ENCODE measurements at regions not wholly inside any gene's neighbourhood (a gene's known extent, or its start where the extent isn't known, plus 50 kb on each side); places are given as distances from the start of the nearest gene placed in this dataset.

- Mint-ChIP-seq H3K27me3 (ENCODE audit: low read depth) (no peaks in the 10 kb centered on the region), H3K36me3 (ENCODE audit: low read depth) (peaks cover 14% of the 10 kb centered on the region), H3K9me3 (peaks cover 21% of the 10 kb centered on the region), H3K4me1 (peaks cover 4% of the 10 kb centered on the region), H3K4me3 (no peak overlapping the region), H3K27ac (ENCODE audit: unreplicated experiment) (no peak overlapping the region)
- TF ChIP-seq, protein P1, sequence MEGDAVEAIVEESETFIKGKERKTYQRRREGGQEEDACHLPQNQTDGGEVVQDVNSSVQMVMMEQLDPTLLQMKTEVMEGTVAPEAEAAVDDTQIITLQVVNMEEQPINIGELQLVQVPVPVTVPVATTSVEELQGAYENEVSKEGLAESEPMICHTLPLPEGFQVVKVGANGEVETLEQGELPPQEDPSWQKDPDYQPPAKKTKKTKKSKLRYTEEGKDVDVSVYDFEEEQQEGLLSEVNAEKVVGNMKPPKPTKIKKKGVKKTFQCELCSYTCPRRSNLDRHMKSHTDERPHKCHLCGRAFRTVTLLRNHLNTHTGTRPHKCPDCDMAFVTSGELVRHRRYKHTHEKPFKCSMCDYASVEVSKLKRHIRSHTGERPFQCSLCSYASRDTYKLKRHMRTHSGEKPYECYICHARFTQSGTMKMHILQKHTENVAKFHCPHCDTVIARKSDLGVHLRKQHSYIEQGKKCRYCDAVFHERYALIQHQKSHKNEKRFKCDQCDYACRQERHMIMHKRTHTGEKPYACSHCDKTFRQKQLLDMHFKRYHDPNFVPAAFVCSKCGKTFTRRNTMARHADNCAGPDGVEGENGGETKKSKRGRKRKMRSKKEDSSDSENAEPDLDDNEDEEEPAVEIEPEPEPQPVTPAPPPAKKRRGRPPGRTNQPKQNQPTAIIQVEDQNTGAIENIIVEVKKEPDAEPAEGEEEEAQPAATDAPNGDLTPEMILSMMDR (conservative IDR thresholded peaks at IDR 0.05): no peak
- no peak for DNase-seq (ENCODE audit: low read depth, low spot score)
These were observed 269.7 kb upstream of the ZNF521 start for GRCh38 chr18:25621682-25622081.

DNA sequence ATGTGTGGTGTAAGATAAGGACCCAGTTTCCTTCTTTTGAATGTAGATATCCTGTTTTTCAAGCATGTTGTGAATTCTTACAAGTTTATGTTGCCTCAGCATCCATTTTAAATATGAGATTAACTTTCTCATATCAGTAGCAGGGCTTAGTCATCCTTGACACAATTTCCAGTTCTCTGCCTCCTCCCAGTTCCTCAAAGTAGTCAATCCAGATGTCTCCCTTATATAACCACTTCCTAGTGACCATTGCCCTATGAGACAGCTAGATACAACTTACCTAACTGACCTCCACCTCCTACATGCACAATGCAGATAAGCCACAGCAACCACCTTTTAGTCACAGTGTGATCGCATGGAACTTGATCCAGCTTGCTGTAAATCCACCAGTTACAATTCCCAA lies 269.2 kb upstream of the ZNF521 start:
- H3K36me3 Mint-ChIP-seq (ENCODE audit: low read depth): peaks cover 10% of the 10 kb centered on the region
- no peak overlapping the region for H3K27ac Mint-ChIP-seq (ENCODE audit: unreplicated experiment)
- DNase-seq (ENCODE audit: low read depth, low spot score): no peak
- H3K9me3 Mint-ChIP-seq: peaks cover 18% of the 10 kb centered on the region
- no peak overlapping the region for H3K4me3 Mint-ChIP-seq
- H3K4me1 Mint-ChIP-seq: peaks cover 4% of the 10 kb centered on the region
- H3K27me3 Mint-ChIP-seq (ENCODE audit: low read depth): no peaks in the 10 kb centered on the region
- TF ChIP-seq, protein P1 (conservative IDR thresholded peaks at IDR 0.05): no peak

DNA sequence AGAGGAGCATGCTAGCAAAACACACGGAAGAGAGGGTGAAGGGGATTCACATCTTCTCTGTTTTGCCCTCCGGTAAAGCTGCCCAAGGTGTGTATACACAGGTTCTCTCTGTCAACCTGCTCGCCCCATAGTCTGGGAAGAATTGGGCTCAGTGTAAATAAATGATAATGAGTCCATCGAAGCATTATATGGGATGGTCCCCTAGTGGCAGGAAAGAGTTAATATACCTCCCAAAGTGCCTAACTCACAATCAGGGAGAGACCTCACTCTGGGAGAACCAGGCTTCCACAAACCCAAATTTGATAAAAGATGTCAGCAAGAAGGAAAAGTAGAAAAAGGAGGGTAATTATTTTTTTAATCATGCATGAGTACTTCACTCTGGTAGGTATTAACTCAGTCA lies 262.2 kb upstream of the ZNF521 start:
- TF ChIP-seq, protein P1 (conservative IDR thresholded peaks at IDR 0.05): no peak
- H3K27ac Mint-ChIP-seq (ENCODE audit: unreplicated experiment): no peak overlapping the region

DNA sequence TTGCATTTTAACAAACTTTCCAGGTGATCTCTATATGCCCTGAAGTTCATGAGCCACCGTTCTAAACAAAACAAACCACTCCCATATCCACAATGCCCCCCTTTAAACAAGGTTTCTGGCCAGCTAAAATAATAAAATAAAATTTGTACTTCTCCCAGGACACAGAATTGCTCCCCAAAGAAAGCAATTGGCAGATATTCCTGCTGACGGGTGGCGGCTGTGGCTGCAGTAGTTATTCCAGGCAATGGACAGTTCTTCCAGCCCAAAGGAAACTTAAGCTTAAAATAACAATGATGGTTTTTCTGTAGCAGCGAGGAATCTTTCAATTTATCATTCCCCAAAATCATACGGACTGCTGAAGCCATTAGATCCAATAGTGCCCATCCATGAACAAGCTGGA lies 260.5 kb upstream of the ZNF521 start:
- H3K4me3 Mint-ChIP-seq: no peak overlapping the region
- no peak for DNase-seq (ENCODE audit: low read depth, low spot score)
- H3K4me1 Mint-ChIP-seq: peaks cover 5% of the 10 kb centered on the region
- H3K9me3 Mint-ChIP-seq: peaks cover 8% of the 10 kb centered on the region
- TF ChIP-seq, protein P1 (conservative IDR thresholded peaks at IDR 0.05): no peak
- H3K36me3 Mint-ChIP-seq (ENCODE audit: low read depth): peaks cover 4% of the 10 kb centered on the region
- no peaks in the 10 kb centered on the region for H3K27me3 Mint-ChIP-seq (ENCODE audit: low read depth)
- no peak overlapping the region for H3K27ac Mint-ChIP-seq (ENCODE audit: unreplicated experiment)

More for the DNA sequence above, 262.2 kb upstream of the ZNF521 start:
- Mint-ChIP-seq H3K9me3 (peaks cover 8% of the 10 kb centered on the region), H3K4me3 (no peak overlapping the region), H3K4me1 (peaks cover 9% of the 10 kb centered on the region), H3K36me3 (ENCODE audit: low read depth) (peaks cover 3% of the 10 kb centered on the region), H3K27me3 (ENCODE audit: low read depth) (no peaks in the 10 kb centered on the region)
- DNase-seq (ENCODE audit: low read depth, low spot score): no peak

DNA sequence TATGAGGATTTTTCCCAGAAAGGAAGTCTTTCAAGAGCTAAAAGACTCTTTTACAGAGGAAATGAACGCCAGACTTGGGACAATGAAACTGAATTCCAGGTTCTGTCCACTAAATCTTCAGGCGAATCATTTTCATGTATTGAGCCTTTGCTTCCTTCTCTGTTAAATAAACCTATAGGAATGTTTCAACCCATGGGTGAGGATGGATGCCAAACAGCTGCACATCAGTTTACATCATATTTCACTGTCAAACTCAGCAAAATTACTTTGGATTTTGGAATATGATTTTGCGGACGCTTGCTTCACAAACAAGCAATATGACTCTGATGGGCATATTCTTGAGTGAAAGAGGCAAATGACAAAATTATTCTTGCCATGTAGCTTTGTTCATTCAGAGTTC lies 256.1 kb upstream of the ZNF521 start:
- H3K4me3 Mint-ChIP-seq: no peak overlapping the region
- TF ChIP-seq, protein P1 (conservative IDR thresholded peaks at IDR 0.05): no peak
- peaks cover 2% of the 10 kb centered on the region for H3K36me3 Mint-ChIP-seq (ENCODE audit: low read depth)
- H3K27ac Mint-ChIP-seq (ENCODE audit: unreplicated experiment): no peak overlapping the region
- no peaks in the 10 kb centered on the region for H3K27me3 Mint-ChIP-seq (ENCODE audit: low read depth)
- no peak for DNase-seq (ENCODE audit: low read depth, low spot score)
- H3K4me1 Mint-ChIP-seq: peaks cover 18% of the 10 kb centered on the region
- H3K9me3 Mint-ChIP-seq: peaks cover 3% of the 10 kb centered on the region
